ENCODE measurements at regions not wholly inside any gene's neighbourhood (a gene's known extent, or its start where the extent isn't known, plus 50 kb on each side); places are given as distances from the start of the nearest gene placed in this dataset.

DNA sequence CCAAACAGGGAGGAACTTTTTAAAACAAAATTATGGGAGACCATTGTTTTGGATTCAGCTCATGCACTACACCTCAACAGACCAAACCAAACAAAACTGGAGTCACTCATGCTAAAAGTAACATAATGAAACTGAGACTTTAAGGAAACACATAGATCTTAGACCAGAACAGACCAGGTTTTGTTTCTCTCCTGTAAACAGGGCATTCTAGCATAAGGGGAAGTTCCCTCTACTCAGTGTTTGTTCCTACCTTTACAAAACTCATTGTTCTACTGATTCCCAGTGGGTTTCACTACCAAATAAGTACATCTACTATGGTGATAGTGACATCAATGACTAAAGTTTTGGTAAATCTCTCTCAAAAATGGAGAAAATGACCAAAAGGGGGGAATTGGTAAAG, 1103.6 kb upstream of the EDIL3 start:
- FAIRE-seq (no peak), DNase-seq (ENCODE audit: low read depth, low spot score) (no peak), ATAC-seq (peak; percentile 76)
- H3K4me2 ChIP-seq (ENCODE audit: control insufficient read depth, insufficient read depth) = no peak overlapping the region
- H3K4me3 ChIP-seq = no peak overlapping the region
- no peaks in the 10 kb centered on the region for H3K4me1 ChIP-seq (ENCODE audit: control insufficient read depth, insufficient read depth, low read length)
- intact Hi-C loops (cut with micrococcal nuclease; ENCODE audit: unreplicated experiment) (no loop called here), in situ Hi-C loops (cut with MboI) (no loop called here)
- no peak overlapping the region for H3K9ac ChIP-seq (ENCODE audit: control insufficient read depth, insufficient read depth, low read length)
- TF ChIP-seq ZNF622 (IDR thresholded peaks at IDR 0.05) (no peak), STAT1 (conservative IDR thresholded peaks at IDR 0.05) (no peak), MEF2B (IDR thresholded peaks at IDR 0.05; ENCODE audit: partially characterized antibody, poor library complexity, severe bottlenecking) (peak; percentile 20), RAD51 (IDR thresholded peaks at IDR 0.05) (no peak), ZNF207 (IDR thresholded peaks at IDR 0.05; ENCODE audit: borderline replicate concordance) (no peak), ZNF217 (IDR thresholded peaks at IDR 0.05) (no peak), MYB (IDR thresholded peaks at IDR 0.05; ENCODE audit: borderline replicate concordance, low read depth, low read length) (no peak), CBX3 (IDR thresholded peaks at IDR 0.05; ENCODE audit: borderline replicate concordance, low read depth) (no peak), BMI1 (IDR thresholded peaks at IDR 0.05; ENCODE audit: borderline replicate concordance) (no peak)
- TF ChIP-seq, protein P1, sequence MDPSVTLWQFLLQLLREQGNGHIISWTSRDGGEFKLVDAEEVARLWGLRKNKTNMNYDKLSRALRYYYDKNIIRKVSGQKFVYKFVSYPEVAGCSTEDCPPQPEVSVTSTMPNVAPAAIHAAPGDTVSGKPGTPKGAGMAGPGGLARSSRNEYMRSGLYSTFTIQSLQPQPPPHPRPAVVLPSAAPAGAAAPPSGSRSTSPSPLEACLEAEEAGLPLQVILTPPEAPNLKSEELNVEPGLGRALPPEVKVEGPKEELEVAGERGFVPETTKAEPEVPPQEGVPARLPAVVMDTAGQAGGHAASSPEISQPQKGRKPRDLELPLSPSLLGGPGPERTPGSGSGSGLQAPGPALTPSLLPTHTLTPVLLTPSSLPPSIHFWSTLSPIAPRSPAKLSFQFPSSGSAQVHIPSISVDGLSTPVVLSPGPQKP (IDR thresholded peaks at IDR 0.05; ENCODE audit: low read depth, low read length) = no peak
- TF ChIP-seq, protein P2, sequence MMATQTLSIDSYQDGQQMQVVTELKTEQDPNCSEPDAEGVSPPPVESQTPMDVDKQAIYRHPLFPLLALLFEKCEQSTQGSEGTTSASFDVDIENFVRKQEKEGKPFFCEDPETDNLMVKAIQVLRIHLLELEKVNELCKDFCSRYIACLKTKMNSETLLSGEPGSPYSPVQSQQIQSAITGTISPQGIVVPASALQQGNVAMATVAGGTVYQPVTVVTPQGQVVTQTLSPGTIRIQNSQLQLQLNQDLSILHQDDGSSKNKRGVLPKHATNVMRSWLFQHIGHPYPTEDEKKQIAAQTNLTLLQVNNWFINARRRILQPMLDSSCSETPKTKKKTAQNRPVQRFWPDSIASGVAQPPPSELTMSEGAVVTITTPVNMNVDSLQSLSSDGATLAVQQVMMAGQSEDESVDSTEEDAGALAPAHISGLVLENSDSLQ (IDR thresholded peaks at IDR 0.05) = no peak
- TF ChIP-seq, protein P3, sequence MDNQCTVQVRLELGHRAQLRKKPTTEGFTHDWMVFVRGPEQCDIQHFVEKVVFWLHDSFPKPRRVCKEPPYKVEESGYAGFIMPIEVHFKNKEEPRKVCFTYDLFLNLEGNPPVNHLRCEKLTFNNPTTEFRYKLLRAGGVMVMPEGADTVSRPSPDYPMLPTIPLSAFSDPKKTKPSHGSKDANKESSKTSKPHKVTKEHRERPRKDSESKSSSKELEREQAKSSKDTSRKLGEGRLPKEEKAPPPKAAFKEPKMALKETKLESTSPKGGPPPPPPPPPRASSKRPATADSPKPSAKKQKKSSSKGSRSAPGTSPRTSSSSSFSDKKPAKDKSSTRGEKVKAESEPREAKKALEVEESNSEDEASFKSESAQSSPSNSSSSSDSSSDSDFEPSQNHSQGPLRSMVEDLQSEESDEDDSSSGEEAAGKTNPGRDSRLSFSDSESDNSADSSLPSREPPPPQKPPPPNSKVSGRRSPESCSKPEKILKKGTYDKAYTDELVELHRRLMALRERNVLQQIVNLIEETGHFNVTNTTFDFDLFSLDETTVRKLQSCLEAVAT (IDR thresholded peaks at IDR 0.05) = 0 out of 2 replicates have a peak, but pooled peaks have one; percentile 37
- H3K36me3 ChIP-seq (ENCODE audit: control insufficient read depth in 2 of 2, insufficient read depth in 2 of 2, low read length in 1 of 2) = no peaks in the 10 kb centered on the region
- H3K27me3 ChIP-seq (replicated peaks in 1 of 2; ENCODE audit: control insufficient read depth in 2 of 2, insufficient read depth in 2 of 2, low read length in 1 of 2) = no peaks in the 10 kb centered on the region
- no peaks in the 10 kb centered on the region for H4K20me1 ChIP-seq (ENCODE audit: control insufficient read depth, insufficient read depth)
- no peaks in the 10 kb centered on the region for H3K79me2 ChIP-seq (ENCODE audit: control insufficient read depth, insufficient read depth, low read length)
- POLR2A ChIA-PET = no interaction called here
- no peak overlapping the region for H2AFZ ChIP-seq (ENCODE audit: control insufficient read depth, low read depth, low read length)
- no peaks in the 10 kb centered on the region for H3K9me3 ChIP-seq (replicated peaks; ENCODE audit: control insufficient read depth, insufficient read depth, low read length)
- CTCF ChIA-PET = no interaction called here
- no peak overlapping the region for H3K27ac ChIP-seq (ENCODE audit: control insufficient read depth, insufficient read depth)
- RAD21 ChIA-PET (ENCODE audit: unreplicated experiment) = no interaction called here
- BruUV-seq (replicated peaks) = no TSS peak
- SMC1A ChIA-PET (ENCODE audit: uncharacterized antibody, unreplicated experiment) = interaction anchor here (1.5 kb wide), 1 partner anchor 88 kb away, joined by 3 read pairs; no protein-coding TSS in a partner anchor
